ENCODE measurements at regions not wholly inside any gene's neighbourhood (a gene's known extent, or its start where the extent isn't known, plus 50 kb on each side); places are given as distances from the start of the nearest gene placed in this dataset.

- no peaks in the 10 kb centered on the region for H3K36me3 ChIP-seq
- H3K9me3 ChIP-seq, result peaks cover 0 to 17% (median 0%) of the 10 kb centered on the region in 11 donors
- no peak for ATAC-seq
- H3K4me3 ChIP-seq, result no peak overlapping the region
- intact Hi-C loops (cut with DNase I), result no loop called here
- 76 to 85% methylated on average over 4 of the region's 4 CpGs for WGBS, 2 donors
- no peak for TF ChIP-seq CTCF (IDR thresholded peaks at IDR 0.05)
- DNase-seq, result no peak
- H3K27me3 ChIP-seq, result peaks cover 0 to 2% (median 0%) of the 10 kb centered on the region in 7 donors
- H3K27ac ChIP-seq, result no peak overlapping the region
- H3K4me1 ChIP-seq, result peaks cover 0 to 3% (median 0%) of the 10 kb centered on the region in 9 donors
Measured at GRCh38 chr14:104313674-104314073, 175.3 kb downstream of the KIF26A start.

GRCh38 chr14:104314251-104314941 is 176.0 kb downstream of the KIF26A start:
- Histone ChIP-seq H3K27me3 (peaks cover 0 to 3% (median 0%) of the 10 kb centered on the region in 7 donors), H3K36me3 (no peaks in the 10 kb centered on the region), H3K4me3 (no peak overlapping the region), H3K27ac (no peak overlapping the region), H3K4me1 (peaks cover 0 to 8% (median 0%) of the 10 kb centered on the region in 9 donors), H3K9me3 (peaks cover 0 to 17% (median 0%) of the 10 kb centered on the region in 11 donors)
- 91 to 94% methylated on average over 19 of the region's 19 CpGs for WGBS, 2 donors
- intact Hi-C loops (cut with DNase I), result no loop called here
- TF ChIP-seq CTCF (IDR thresholded peaks at IDR 0.05), result no peak
- no peak for ATAC-seq
- DNase-seq, result no peak

- TF ChIP-seq CTCF (IDR thresholded peaks at IDR 0.05), result no peak
- DNase-seq, result no peak
- WGBS, 2 donors, result 83 to 86% methylated on average over 14 of the region's 14 CpGs
Measured at GRCh38 chr14:104315169-104315568, 176.8 kb downstream of the KIF26A start.

GRCh38 chr14:104315625-104316024 is 177.2 kb downstream of the KIF26A start:
- Histone ChIP-seq H3K27ac (no peak overlapping the region), H3K36me3 (no peaks in the 10 kb centered on the region), H3K4me1 (peaks cover 0 to 11% (median under 1%) of the 10 kb centered on the region in 9 donors), H3K27me3 (peaks cover 0 to 10% (median 0%) of the 10 kb centered on the region in 7 donors), H3K9me3 (peaks cover 0 to 16% (median 0%) of the 10 kb centered on the region in 11 donors), H3K4me3 (no peak overlapping the region)
- WGBS, 2 donors, result 94 to 98% methylated on average over 2 of the region's 2 CpGs
- DNase-seq (no peak), ATAC-seq (no peak)
- TF ChIP-seq CTCF (IDR thresholded peaks at IDR 0.05), result no peak
- intact Hi-C loops (cut with DNase I), result no loop called here

More at GRCh38 chr14:104315169-104315568, 176.8 kb downstream of the KIF26A start:
- no peak for ATAC-seq
- Histone ChIP-seq H3K27ac (no peak overlapping the region), H3K36me3 (no peaks in the 10 kb centered on the region), H3K4me1 (peaks cover 0 to 8% (median 0%) of the 10 kb centered on the region in 9 donors), H3K4me3 (no peak overlapping the region), H3K9me3 (peaks cover 0 to 17% (median 0%) of the 10 kb centered on the region in 11 donors), H3K27me3 (peaks cover 0 to 6% (median 0%) of the 10 kb centered on the region in 7 donors)
- intact Hi-C loops (cut with DNase I), result no loop called here

All from heart right ventricle (tissue), 16 donors.